Fibroblast of lung (primary cell): ENCODE measurements at regions not wholly inside any gene's neighbourhood (a gene's known extent, or its start where the extent isn't known, plus 50 kb on each side); places are given as distances from the start of the nearest gene placed in this dataset.

Experiments
- DNase-seq, 2 donors: peaks; one replicate each; pipeline versions ENCODE4 v3.0.0 to v3.0.0-alpha.2; 2010; ENCODE audit warnings: low read depth in 2 of 2
- H2AFZ ChIP-seq: 2 replicates; pipeline ENCODE4 v1.5.1; 2012; ENCODE audit warnings: low read length, control low read depth, inconsistent platforms
- H3K27ac ChIP-seq: 2 replicates; pipeline ENCODE4 v1.5.1; 2011; ENCODE audit warnings: low read length, control low read depth; ENCODE audit not compliant: insufficient read depth
- H3K27me3 ChIP-seq: 2 replicates; pipeline ENCODE4 v1.5.1; 2011; ENCODE audit warnings: mild to moderate bottlenecking, low read length; ENCODE audit not compliant: control insufficient read depth, insufficient read depth
- H3K36me3 ChIP-seq: 2 replicates; pipeline ENCODE4 v1.5.1; 2011; ENCODE audit warnings: low read length; ENCODE audit not compliant: control insufficient read depth, insufficient read depth
- H3K4me1 ChIP-seq: 2 replicates; pipeline ENCODE4 v1.5.1; 2011; ENCODE audit warnings: low read length; ENCODE audit not compliant: control insufficient read depth, insufficient read depth; ENCODE audit errors: extremely low read depth
- H3K4me2 ChIP-seq: 2 replicates; pipeline ENCODE4 v1.5.1; 2011; ENCODE audit warnings: low read length, control low read depth; ENCODE audit not compliant: insufficient read depth; ENCODE audit errors: extremely low read depth
- H3K4me3 ChIP-seq, 4 experiments: fragments of 200-600 bp in 1 of 4; sonication (generic) in 1 of 4; replicated peaks in 1 of 4; 2 replicates each; pipeline ENCODE4 v1.5.1; 2011 to 2016; ENCODE audit warnings: low read length in 4 of 4, low read depth in 3 of 4, mild to moderate bottlenecking in 3 of 4, control low read depth in 2 of 4, inconsistent platforms in 1 of 4, mixed read lengths in 1 of 4; ENCODE audit not compliant: insufficient read depth in 1 of 4; ENCODE audit errors: control extremely low read depth in 1 of 4
- H3K79me2 ChIP-seq: 2 replicates; pipeline ENCODE4 v1.5.1; 2012; ENCODE audit warnings: mild to moderate bottlenecking, low read length, inconsistent platforms; ENCODE audit not compliant: control insufficient read depth, insufficient read depth
- H3K9ac ChIP-seq: 2 replicates; pipeline ENCODE4 v1.5.1; 2011; ENCODE audit warnings: mild to moderate bottlenecking, low read length, control low read depth; ENCODE audit not compliant: insufficient read depth
- H3K9me3 ChIP-seq: 2 replicates; pipeline ENCODE4 v1.5.1; 2012; ENCODE audit warnings: low read depth, low read length; ENCODE audit not compliant: control insufficient read depth, insufficient read depth
- H4K20me1 ChIP-seq: 2 replicates; pipeline ENCODE4 v1.5.1; 2011; ENCODE audit warnings: low read length; ENCODE audit not compliant: control insufficient read depth, insufficient read depth; ENCODE audit errors: extremely low read depth
- CTCF ChIP-seq, 2 donors: IDR thresholded peaks in 1 of 2; conservative IDR thresholded peaks in 1 of 2; 1 replicate in 1 of 2; 2 replicates in 1 of 2; pipeline ENCODE4 v1.5.1; 2011 to 2012; ENCODE audit warnings: low read length in 2 of 2, control low read depth in 1 of 2, inconsistent platforms in 1 of 2, low read depth in 1 of 2, mild to moderate bottlenecking in 1 of 2
- EZH2 ChIP-seq: IDR thresholded peaks from 2 replicates; pipeline ENCODE4 v1.5.1; 2012; ENCODE audit warnings: low read length, control low read depth, mild to moderate bottlenecking; ENCODE audit errors: missing control alignments

- Histone ChIP-seq H3K27me3 (no peaks in the 10 kb centered on the region), H3K9me3 (no peaks in the 10 kb centered on the region), H3K9ac (no peak overlapping the region), H3K4me1 (no peaks in the 10 kb centered on the region), H3K36me3 (no peaks in the 10 kb centered on the region), H3K79me2 (no peaks in the 10 kb centered on the region), H3K4me2 (no peak overlapping the region), H2AFZ (no peak overlapping the region), H3K27ac (no peak overlapping the region), H4K20me1 (no peaks in the 10 kb centered on the region), H3K4me3 (no peak overlapping the region)
- TF ChIP-seq CTCF (conservative IDR thresholded peaks at IDR 0.05 in 1 of 2, IDR thresholded peaks at IDR 0.05 in 1 of 2; ENCODE audit: low read depth in 1 of 2, low read length in 2 of 2) = no peak
- TF ChIP-seq EZH2 = no peak
- DNase-seq = no peak
Observed at GRCh38 chr10:10193848-10194247, 823.8 kb upstream of the CELF2 start.

GRCh38 chr10:10196701-10197100, 821.0 kb upstream of the CELF2 start:
- H3K4me1 ChIP-seq = no peaks in the 10 kb centered on the region
- no peak for TF ChIP-seq EZH2
- no peak for TF ChIP-seq CTCF (conservative IDR thresholded peaks at IDR 0.05 in 1 of 2, IDR thresholded peaks at IDR 0.05 in 1 of 2; ENCODE audit: low read depth in 1 of 2, low read length in 2 of 2)

GRCh38 chr10:10197423-10197822, 820.2 kb upstream of the CELF2 start:
- Histone ChIP-seq H2AFZ (no peak overlapping the region), H3K4me1 (no peaks in the 10 kb centered on the region), H3K4me2 (no peak overlapping the region), H3K9me3 (no peaks in the 10 kb centered on the region), H3K36me3 (no peaks in the 10 kb centered on the region), H3K27me3 (no peaks in the 10 kb centered on the region), H3K4me3 (no peak overlapping the region), H4K20me1 (no peaks in the 10 kb centered on the region), H3K27ac (no peak overlapping the region), H3K9ac (no peak overlapping the region), H3K79me2 (no peaks in the 10 kb centered on the region)
- TF ChIP-seq EZH2 (no peak), CTCF (conservative IDR thresholded peaks at IDR 0.05 in 1 of 2, IDR thresholded peaks at IDR 0.05 in 1 of 2; ENCODE audit: low read depth in 1 of 2, low read length in 2 of 2) (no peak)
- no peak for DNase-seq

More at GRCh38 chr10:10196701-10197100, 821.0 kb upstream of the CELF2 start:
- no peak overlapping the region for H3K9ac ChIP-seq
- H3K9me3 ChIP-seq = no peaks in the 10 kb centered on the region
- H2AFZ ChIP-seq = no peak overlapping the region
- no peaks in the 10 kb centered on the region for H4K20me1 ChIP-seq
- no peaks in the 10 kb centered on the region for H3K27me3 ChIP-seq
- H3K36me3 ChIP-seq = no peaks in the 10 kb centered on the region
- no peak overlapping the region for H3K4me3 ChIP-seq
- H3K27ac ChIP-seq = no peak overlapping the region
- no peak for DNase-seq
- no peaks in the 10 kb centered on the region for H3K79me2 ChIP-seq
- no peak overlapping the region for H3K4me2 ChIP-seq
